A673 (cell line): ENCODE measurements at regions not wholly inside any gene's neighbourhood (a gene's known extent, or its start where the extent isn't known, plus 50 kb on each side); places are given as distances from the start of the nearest gene placed in this dataset.
A peak's percentile ranks its signal among the peaks of the same experiment; 100 is the strongest.

ENCODE experiments used
- BruUV-seq: library from RNA; stranded (reverse); fragments of 400-500 nt; replicated peaks from 2 replicates; lab custom pipeline; 2021; lab: Mats Ljungman, UMichigan
- CTCF ChIA-PET: fragments of 300-600 bp; sonication (Branson Sonifier 250); formaldehyde crosslinking; loops from one replicate; lab custom pipeline; 2022; ENCODE audit warnings: antibody characterized with exemption; lab: Charles Lee
- POLR2A ChIA-PET: fragments of 300-600 bp; sonication (Branson Sonifier 250); formaldehyde crosslinking; loops from one replicate; lab custom pipeline; 2022; ENCODE audit warnings: antibody characterized with exemption; ENCODE audit not compliant: low non-redundant PET; lab: Charles Lee
- DNase-seq: peaks from one replicate; pipeline ENCODE4 v3.0.0-alpha.2; 2015; ENCODE audit warnings: low spot score
- H3K27ac ChIP-seq: fragments of 200-600 bp; sonication (generic); 2 replicates; pipeline ENCODE4 v1.5.1; 2016; ENCODE audit warnings: mixed run types, low read depth, mild to moderate bottlenecking, mixed read lengths, antibody characterized with exemption, low read length; ENCODE audit not compliant: poor library complexity, severe bottlenecking
- H3K27me3 ChIP-seq: fragments of 200-600 bp; sonication (generic); replicated peaks from 2 replicates; pipeline ENCODE4 v1.6.1; 2017; ENCODE audit warnings: mixed run types, low read depth, mild to moderate bottlenecking, mixed read lengths, antibody characterized with exemption, low read length; ENCODE audit not compliant: insufficient read depth, poor library complexity
- H3K36me3 ChIP-seq: fragments of 200-600 bp; sonication (generic); 2 replicates; pipeline ENCODE4 v1.6.1; 2016; ENCODE audit warnings: mixed run types, mild to moderate bottlenecking, mixed read lengths, antibody characterized with exemption, low read length; ENCODE audit not compliant: insufficient read depth, poor library complexity, severe bottlenecking
- H3K4me1 ChIP-seq: fragments of 200-600 bp; sonication (generic); 2 replicates; pipeline ENCODE4 v1.6.1; 2017; ENCODE audit warnings: mixed run types, mild to moderate bottlenecking, mixed read lengths, antibody characterized with exemption, low read length; ENCODE audit not compliant: insufficient read depth, poor library complexity, severe bottlenecking
- H3K4me3 ChIP-seq: fragments of 200-600 bp; sonication (generic); 2 replicates; pipeline ENCODE4 v1.5.1; 2016; ENCODE audit warnings: low read depth, mixed run types, mild to moderate bottlenecking, mixed read lengths, low read length; ENCODE audit not compliant: poor library complexity, severe bottlenecking
- H3K9me3 ChIP-seq: fragments of 200-600 bp; sonication (generic); 2 replicates; pipeline ENCODE4 v1.6.1; 2016; ENCODE audit warnings: mixed run types, low read depth, mild to moderate bottlenecking, mixed read lengths, antibody characterized with exemption, low read length; ENCODE audit not compliant: poor library complexity, severe bottlenecking
- EZH2 ChIP-seq: fragments of 200-600 bp; sonication (generic); IDR thresholded peaks from 2 replicates; pipeline ENCODE4 v1.6.1; 2017; ENCODE audit warnings: borderline replicate concordance, low read depth, mild to moderate bottlenecking, mixed read lengths, antibody characterized with exemption, low read length; ENCODE audit not compliant: poor library complexity, severe bottlenecking
- intact Hi-C: fragments of 100-400 bp; cut with micrococcal nuclease; formaldehyde crosslinking; loops from one replicate; pipeline ENCODE4 v1.10.0; 2022; ENCODE audit not compliant: unreplicated experiment
- TF ChIP-seq, protein P1 (sequence below): fragments of 300-800, 200-600 bp; sonication (generic); conservative IDR thresholded peaks from 2 replicates; pipeline ENCODE4 v1.5.1; 2017; ENCODE audit warnings: low read depth, mild to moderate bottlenecking, antibody characterized with exemption, low read length, moderate library complexity, mixed read lengths

DNA sequence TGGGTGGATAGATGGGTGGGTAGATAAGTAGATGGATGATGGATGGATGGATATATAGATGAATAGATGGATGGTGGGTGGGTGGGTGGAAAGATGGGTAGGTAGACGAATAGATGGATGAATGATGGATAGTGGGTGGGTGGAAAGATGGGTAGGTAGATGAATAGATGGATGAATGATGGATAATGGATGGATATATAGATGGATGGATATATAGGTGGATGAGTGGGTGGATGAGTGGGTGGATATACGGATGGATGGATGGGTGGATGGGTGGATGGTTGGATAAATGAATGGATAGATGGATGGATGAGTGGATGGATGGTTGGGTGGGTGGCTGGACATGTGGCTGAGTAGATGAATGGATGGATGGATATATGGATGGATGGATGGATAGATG is 53.1 kb upstream of the THY1 start:
- ChIA-PET POLR2A (no interaction called here), CTCF (interaction anchor here (0.7 to 3.3 kb wide), 2 partner anchors 137 to 165 kb away, joined by 4 to 40 read pairs; partner anchors contain the start of gene C1QTNF5)
- H3K27me3 ChIP-seq, result no peaks in the 10 kb centered on the region
- no peaks in the 10 kb centered on the region for H3K4me1 ChIP-seq
- no peaks in the 10 kb centered on the region for H3K9me3 ChIP-seq
- no peak for TF ChIP-seq EZH2
- TF ChIP-seq, protein P1, sequence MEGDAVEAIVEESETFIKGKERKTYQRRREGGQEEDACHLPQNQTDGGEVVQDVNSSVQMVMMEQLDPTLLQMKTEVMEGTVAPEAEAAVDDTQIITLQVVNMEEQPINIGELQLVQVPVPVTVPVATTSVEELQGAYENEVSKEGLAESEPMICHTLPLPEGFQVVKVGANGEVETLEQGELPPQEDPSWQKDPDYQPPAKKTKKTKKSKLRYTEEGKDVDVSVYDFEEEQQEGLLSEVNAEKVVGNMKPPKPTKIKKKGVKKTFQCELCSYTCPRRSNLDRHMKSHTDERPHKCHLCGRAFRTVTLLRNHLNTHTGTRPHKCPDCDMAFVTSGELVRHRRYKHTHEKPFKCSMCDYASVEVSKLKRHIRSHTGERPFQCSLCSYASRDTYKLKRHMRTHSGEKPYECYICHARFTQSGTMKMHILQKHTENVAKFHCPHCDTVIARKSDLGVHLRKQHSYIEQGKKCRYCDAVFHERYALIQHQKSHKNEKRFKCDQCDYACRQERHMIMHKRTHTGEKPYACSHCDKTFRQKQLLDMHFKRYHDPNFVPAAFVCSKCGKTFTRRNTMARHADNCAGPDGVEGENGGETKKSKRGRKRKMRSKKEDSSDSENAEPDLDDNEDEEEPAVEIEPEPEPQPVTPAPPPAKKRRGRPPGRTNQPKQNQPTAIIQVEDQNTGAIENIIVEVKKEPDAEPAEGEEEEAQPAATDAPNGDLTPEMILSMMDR, result no peak
- H3K36me3 ChIP-seq, result no peaks in the 10 kb centered on the region
- DNase-seq, result no peak
- H3K4me3 ChIP-seq, result no peak overlapping the region
- no TSS peak for BruUV-seq
- intact Hi-C loops, result no loop called here
- no peak overlapping the region for H3K27ac ChIP-seq

DNA sequence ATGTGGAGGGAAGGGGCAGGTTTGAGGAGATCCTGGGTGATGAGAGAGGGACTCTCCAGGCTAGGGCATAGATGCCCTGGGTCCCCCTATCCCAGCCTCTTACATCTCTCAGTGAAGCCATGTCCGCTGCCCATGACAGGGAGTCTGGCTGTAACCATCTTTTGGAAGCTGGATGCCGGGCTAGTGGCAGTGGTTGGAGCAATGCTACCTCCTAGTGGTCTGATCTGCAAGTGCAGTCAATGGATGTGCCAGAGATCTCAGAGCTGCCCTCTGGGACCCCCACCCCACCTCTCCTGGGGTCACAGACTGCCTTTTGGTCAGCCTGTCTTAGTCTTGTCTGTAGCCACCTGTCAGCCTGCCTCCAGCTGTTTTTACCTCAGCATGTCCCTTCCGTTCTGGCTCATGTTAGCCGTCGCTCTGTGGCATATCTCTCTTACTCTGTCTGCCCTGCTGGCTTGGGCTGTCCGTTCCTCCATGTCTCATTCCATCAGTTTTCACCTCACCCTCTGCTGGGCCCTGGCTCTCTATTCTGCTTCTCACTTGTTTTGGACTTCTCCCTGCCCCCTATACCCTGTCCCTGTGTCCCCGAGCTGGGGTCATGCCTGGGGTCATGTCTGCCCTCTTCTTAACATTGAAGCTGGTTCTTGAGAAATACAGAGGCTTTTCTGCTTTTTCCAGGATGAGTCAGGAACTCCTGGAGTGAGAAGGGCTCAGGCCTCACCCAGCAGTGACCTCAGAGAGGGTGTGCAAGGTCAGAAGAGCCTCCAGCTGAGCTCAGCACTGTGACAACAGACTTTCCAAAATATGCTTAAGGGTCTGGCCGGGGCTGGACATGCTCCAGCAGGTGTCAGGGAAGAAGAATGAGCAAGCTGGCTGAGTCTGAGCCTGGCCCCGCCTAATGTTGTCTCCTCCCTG is 52.0 kb upstream of the THY1 start:
- BruUV-seq, result no TSS peak
- no peaks in the 10 kb centered on the region for H3K27me3 ChIP-seq
- CTCF ChIA-PET, result interaction anchor here (0.5 to 3.3 kb wide), 18 partner anchors 21 to 428 kb away, joined by 3 to 50 read pairs (median 5); partner anchors contain the start of genes C1QTNF5, CBL, NLRX1 and USP2
- H3K4me3 ChIP-seq, result no peak overlapping the region
- TF ChIP-seq EZH2, result no peak
- TF ChIP-seq, protein P1, result peak; percentile 95
- no peaks in the 10 kb centered on the region for H3K4me1 ChIP-seq
- H3K9me3 ChIP-seq, result no peaks in the 10 kb centered on the region
- H3K36me3 ChIP-seq, result no peaks in the 10 kb centered on the region
- peak; percentile 79 for DNase-seq
- intact Hi-C loops, result loop anchor here (1.0 to 2.0 kb wide), 3 partner anchors 52 to 119 kb away; partner anchors contain the start of genes THY1 and USP2
- POLR2A ChIA-PET, result interaction anchor here (0.6 kb wide), 1 partner anchor 17 kb away, joined by 8 read pairs; no protein-coding TSS in a partner anchor
- H3K27ac ChIP-seq, result no peak overlapping the region

DNA sequence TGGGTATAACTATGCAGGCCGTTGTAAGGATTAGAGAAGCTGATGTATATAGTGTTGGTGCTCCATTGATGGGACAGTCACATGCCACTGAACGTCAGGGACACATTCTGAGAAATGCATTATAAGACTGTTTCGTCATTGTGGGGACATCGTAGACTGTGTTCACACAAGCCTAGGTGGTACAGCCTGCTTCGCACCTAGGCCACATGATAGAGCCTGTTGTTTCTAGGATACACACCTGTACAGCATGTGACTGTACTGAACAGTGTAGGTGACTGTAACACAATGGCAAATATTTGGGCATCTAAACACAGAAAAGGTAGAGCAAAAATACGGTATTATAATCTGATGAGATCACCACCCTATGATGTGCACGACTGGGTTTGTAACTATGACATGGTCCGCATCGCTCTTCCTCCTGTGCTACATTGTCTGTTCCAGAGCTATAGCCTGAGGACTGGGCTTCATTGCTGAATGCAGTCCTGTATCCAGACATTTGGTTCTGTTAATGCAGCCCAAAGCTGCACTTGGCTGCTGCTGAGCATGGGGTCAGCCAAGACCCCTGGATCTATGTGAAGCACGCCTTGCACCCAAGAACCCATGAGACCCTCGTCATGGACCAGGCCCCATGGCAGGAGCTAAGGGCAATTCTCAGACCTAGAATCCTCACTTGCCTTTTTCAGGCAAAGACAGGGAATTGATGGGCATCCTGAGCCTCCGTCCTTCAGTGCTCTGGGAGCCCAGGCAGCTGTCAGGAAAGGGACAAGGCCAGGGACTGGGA is 51.1 kb upstream of the THY1 start:
- no TSS peak for BruUV-seq
- H3K9me3 ChIP-seq, result no peaks in the 10 kb centered on the region
- H3K4me1 ChIP-seq, result no peaks in the 10 kb centered on the region
- DNase-seq, result no peak
- no peak overlapping the region for H3K4me3 ChIP-seq
- H3K27ac ChIP-seq, result no peak overlapping the region
- TF ChIP-seq EZH2, result no peak
- TF ChIP-seq, protein P1, result no peak
- no peaks in the 10 kb centered on the region for H3K27me3 ChIP-seq
- POLR2A ChIA-PET, result interaction anchor here (0.6 kb wide), 1 partner anchor 17 kb away, joined by 8 read pairs; no protein-coding TSS in a partner anchor
- intact Hi-C loops, result loop anchor here (1.0 to 2.0 kb wide), 3 partner anchors 51 to 118 kb away; partner anchors contain the start of genes THY1 and USP2
- CTCF ChIA-PET, result interaction anchor here (0.6 to 3.3 kb wide), 14 partner anchors 20 to 305 kb away, joined by 3 to 50 read pairs (median 5); partner anchors contain the start of genes C1QTNF5, CBL, NLRX1 and USP2
- no peaks in the 10 kb centered on the region for H3K36me3 ChIP-seq
